ENCODE measurements at regions not wholly inside any gene's neighbourhood (a gene's known extent, or its start where the extent isn't known, plus 50 kb on each side); places are given as distances from the start of the nearest gene placed in this dataset.

GRCh38 chr11:100612766-100613165 lies 74.3 kb upstream of the ARHGAP42 start:
- TF ChIP-seq POLR2A (IDR thresholded peaks at IDR 0.05) (no peak), EP300 (IDR thresholded peaks at IDR 0.05) (no peak), CTCF (IDR thresholded peaks at IDR 0.05) (no peak)
